ENCODE measurements at regions not wholly inside any gene's neighbourhood (a gene's known extent, or its start where the extent isn't known, plus 50 kb on each side); places are given as distances from the start of the nearest gene placed in this dataset.

GRCh38 chr2:212929971-212930370 is 221.4 kb downstream of the IKZF2 start:
- no peak overlapping the region for H3K4me3 ChIP-seq (replicated peaks in 1 of 3; ENCODE audit: low read depth in 2 of 3, low read length in 3 of 3)
- H3K27me3 ChIP-seq (ENCODE audit: control insufficient read depth in 2 of 2, insufficient read depth in 2 of 2, low read length in 2 of 2): no peaks in the 10 kb centered on the region
- no peak overlapping the region for H3K4me2 ChIP-seq (replicated peaks; ENCODE audit: extremely low read depth, low read length, poor library complexity, severe bottlenecking)
- H3K36me3 ChIP-seq (replicated peaks in 1 of 2; ENCODE audit: control insufficient read depth in 1 of 2, insufficient read depth in 2 of 2, low read length in 2 of 2): no peaks in the 10 kb centered on the region
- H3K9me3 ChIP-seq (replicated peaks in 1 of 2; ENCODE audit: control insufficient read depth in 1 of 2, insufficient read depth in 1 of 2, low read length in 2 of 2): no peaks in the 10 kb centered on the region
- no peak for DNase-seq
- no peaks in the 10 kb centered on the region for H3K4me1 Mint-ChIP-seq
- H4K20me1 ChIP-seq (ENCODE audit: insufficient read depth, low read length): no peaks in the 10 kb centered on the region
- no peaks in the 10 kb centered on the region for H3K27me3 Mint-ChIP-seq (ENCODE audit: low read depth in 3 of 3)
- TF ChIP-seq, protein P1, sequence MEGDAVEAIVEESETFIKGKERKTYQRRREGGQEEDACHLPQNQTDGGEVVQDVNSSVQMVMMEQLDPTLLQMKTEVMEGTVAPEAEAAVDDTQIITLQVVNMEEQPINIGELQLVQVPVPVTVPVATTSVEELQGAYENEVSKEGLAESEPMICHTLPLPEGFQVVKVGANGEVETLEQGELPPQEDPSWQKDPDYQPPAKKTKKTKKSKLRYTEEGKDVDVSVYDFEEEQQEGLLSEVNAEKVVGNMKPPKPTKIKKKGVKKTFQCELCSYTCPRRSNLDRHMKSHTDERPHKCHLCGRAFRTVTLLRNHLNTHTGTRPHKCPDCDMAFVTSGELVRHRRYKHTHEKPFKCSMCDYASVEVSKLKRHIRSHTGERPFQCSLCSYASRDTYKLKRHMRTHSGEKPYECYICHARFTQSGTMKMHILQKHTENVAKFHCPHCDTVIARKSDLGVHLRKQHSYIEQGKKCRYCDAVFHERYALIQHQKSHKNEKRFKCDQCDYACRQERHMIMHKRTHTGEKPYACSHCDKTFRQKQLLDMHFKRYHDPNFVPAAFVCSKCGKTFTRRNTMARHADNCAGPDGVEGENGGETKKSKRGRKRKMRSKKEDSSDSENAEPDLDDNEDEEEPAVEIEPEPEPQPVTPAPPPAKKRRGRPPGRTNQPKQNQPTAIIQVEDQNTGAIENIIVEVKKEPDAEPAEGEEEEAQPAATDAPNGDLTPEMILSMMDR (IDR thresholded peaks at IDR 0.05): no peak
- intact Hi-C loops (cut with micrococcal nuclease): no loop called here
- WGBS (ENCODE audit: insufficient coverage): 100% methylated on average over 1 of the region's 3 CpGs
- H3K9me3 Mint-ChIP-seq: peaks cover 0 to 3% (median under 1%) of the 10 kb centered on the region in 7 donors
- no peaks in the 10 kb centered on the region for H3K4me1 ChIP-seq (ENCODE audit: control insufficient read depth in 1 of 2, insufficient read depth in 2 of 2, low read length in 2 of 2)
- H3K36me3 Mint-ChIP-seq: no peaks in the 10 kb centered on the region
- H2AFZ ChIP-seq (ENCODE audit: insufficient read depth, low read depth, low read length, poor library complexity, severe bottlenecking): no peak overlapping the region
- no peak overlapping the region for H3K4me3 Mint-ChIP-seq
- no peaks in the 10 kb centered on the region for H3K79me2 ChIP-seq (ENCODE audit: insufficient read depth, low read length)
- no peak overlapping the region for H3K9ac ChIP-seq (ENCODE audit: insufficient read depth, low read length, poor library complexity, severe bottlenecking)
- no peak overlapping the region for H3K27ac ChIP-seq (ENCODE audit: low read depth in 1 of 2, low read length in 2 of 2)
- H3K27ac Mint-ChIP-seq: peak overlapping the region in 1 of 7 donors; percentile 30

GRCh38 chr2:212929116-212929515 is 222.3 kb downstream of the IKZF2 start:
- no peaks in the 10 kb centered on the region for H3K36me3 ChIP-seq (replicated peaks in 1 of 2; ENCODE audit: control insufficient read depth in 1 of 2, insufficient read depth in 2 of 2, low read length in 2 of 2)
- no peaks in the 10 kb centered on the region for H3K4me1 ChIP-seq (ENCODE audit: control insufficient read depth in 1 of 2, insufficient read depth in 2 of 2, low read length in 2 of 2)
- H3K9ac ChIP-seq (ENCODE audit: insufficient read depth, low read length, poor library complexity, severe bottlenecking): no peak overlapping the region
- intact Hi-C loops (cut with micrococcal nuclease): no loop called here
- WGBS (ENCODE audit: insufficient coverage): no CpG with 5 or more reads among the region's 2 CpGs
- Mint-ChIP-seq H3K4me3 (no peak overlapping the region), H3K27me3 (ENCODE audit: low read depth in 3 of 3) (no peaks in the 10 kb centered on the region), H3K9me3 (peaks cover 0 to 4% (median under 1%) of the 10 kb centered on the region in 7 donors), H3K36me3 (no peaks in the 10 kb centered on the region), H3K4me1 (no peaks in the 10 kb centered on the region), H3K27ac (no peak overlapping the region)
- no peak for DNase-seq
- H3K4me3 ChIP-seq (replicated peaks in 1 of 3; ENCODE audit: low read depth in 2 of 3, low read length in 3 of 3): no peak overlapping the region
- no peaks in the 10 kb centered on the region for H4K20me1 ChIP-seq (ENCODE audit: insufficient read depth, low read length)
- H3K4me2 ChIP-seq (replicated peaks; ENCODE audit: extremely low read depth, low read length, poor library complexity, severe bottlenecking): no peak overlapping the region
- no peaks in the 10 kb centered on the region for H3K27me3 ChIP-seq (ENCODE audit: control insufficient read depth in 2 of 2, insufficient read depth in 2 of 2, low read length in 2 of 2)
- no peaks in the 10 kb centered on the region for H3K79me2 ChIP-seq (ENCODE audit: insufficient read depth, low read length)
- no peaks in the 10 kb centered on the region for H3K9me3 ChIP-seq (replicated peaks in 1 of 2; ENCODE audit: control insufficient read depth in 1 of 2, insufficient read depth in 1 of 2, low read length in 2 of 2)
- H2AFZ ChIP-seq (ENCODE audit: insufficient read depth, low read depth, low read length, poor library complexity, severe bottlenecking): no peak overlapping the region
- H3K27ac ChIP-seq (ENCODE audit: low read depth in 1 of 2, low read length in 2 of 2): no peak overlapping the region
- TF ChIP-seq, protein P1 (IDR thresholded peaks at IDR 0.05): no peak
